ENCODE measurements at regions not wholly inside any gene's neighbourhood (a gene's known extent, or its start where the extent isn't known, plus 50 kb on each side); places are given as distances from the start of the nearest gene placed in this dataset.

DNA sequence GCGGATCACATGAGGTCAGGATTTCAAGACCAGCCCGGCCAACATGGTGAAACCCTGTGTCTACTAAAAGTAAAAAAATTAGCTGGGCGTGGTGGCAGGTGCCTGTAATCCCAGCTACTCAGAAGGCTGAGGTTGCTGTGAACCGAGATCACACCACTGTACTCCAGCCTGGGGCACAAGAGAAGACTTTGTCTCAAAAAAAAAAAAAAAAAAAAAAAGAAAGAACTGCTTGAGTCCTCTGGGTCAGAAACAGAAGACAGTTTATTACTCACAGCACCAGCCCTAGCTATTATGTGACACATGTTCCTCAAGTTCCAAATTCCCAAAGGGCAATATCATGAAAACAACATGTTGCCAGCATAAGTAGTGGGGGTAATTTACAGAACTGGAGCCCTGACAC is 1014.1 kb upstream of the RAG2 start:
- no peak for TF ChIP-seq TCF7L2 (IDR thresholded peaks at IDR 0.05; ENCODE audit: low read depth, low read length)
- TF ChIP-seq, protein P1, sequence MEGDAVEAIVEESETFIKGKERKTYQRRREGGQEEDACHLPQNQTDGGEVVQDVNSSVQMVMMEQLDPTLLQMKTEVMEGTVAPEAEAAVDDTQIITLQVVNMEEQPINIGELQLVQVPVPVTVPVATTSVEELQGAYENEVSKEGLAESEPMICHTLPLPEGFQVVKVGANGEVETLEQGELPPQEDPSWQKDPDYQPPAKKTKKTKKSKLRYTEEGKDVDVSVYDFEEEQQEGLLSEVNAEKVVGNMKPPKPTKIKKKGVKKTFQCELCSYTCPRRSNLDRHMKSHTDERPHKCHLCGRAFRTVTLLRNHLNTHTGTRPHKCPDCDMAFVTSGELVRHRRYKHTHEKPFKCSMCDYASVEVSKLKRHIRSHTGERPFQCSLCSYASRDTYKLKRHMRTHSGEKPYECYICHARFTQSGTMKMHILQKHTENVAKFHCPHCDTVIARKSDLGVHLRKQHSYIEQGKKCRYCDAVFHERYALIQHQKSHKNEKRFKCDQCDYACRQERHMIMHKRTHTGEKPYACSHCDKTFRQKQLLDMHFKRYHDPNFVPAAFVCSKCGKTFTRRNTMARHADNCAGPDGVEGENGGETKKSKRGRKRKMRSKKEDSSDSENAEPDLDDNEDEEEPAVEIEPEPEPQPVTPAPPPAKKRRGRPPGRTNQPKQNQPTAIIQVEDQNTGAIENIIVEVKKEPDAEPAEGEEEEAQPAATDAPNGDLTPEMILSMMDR (IDR thresholded peaks at IDR 0.05), result no peak
- TF ChIP-seq, protein P2, sequence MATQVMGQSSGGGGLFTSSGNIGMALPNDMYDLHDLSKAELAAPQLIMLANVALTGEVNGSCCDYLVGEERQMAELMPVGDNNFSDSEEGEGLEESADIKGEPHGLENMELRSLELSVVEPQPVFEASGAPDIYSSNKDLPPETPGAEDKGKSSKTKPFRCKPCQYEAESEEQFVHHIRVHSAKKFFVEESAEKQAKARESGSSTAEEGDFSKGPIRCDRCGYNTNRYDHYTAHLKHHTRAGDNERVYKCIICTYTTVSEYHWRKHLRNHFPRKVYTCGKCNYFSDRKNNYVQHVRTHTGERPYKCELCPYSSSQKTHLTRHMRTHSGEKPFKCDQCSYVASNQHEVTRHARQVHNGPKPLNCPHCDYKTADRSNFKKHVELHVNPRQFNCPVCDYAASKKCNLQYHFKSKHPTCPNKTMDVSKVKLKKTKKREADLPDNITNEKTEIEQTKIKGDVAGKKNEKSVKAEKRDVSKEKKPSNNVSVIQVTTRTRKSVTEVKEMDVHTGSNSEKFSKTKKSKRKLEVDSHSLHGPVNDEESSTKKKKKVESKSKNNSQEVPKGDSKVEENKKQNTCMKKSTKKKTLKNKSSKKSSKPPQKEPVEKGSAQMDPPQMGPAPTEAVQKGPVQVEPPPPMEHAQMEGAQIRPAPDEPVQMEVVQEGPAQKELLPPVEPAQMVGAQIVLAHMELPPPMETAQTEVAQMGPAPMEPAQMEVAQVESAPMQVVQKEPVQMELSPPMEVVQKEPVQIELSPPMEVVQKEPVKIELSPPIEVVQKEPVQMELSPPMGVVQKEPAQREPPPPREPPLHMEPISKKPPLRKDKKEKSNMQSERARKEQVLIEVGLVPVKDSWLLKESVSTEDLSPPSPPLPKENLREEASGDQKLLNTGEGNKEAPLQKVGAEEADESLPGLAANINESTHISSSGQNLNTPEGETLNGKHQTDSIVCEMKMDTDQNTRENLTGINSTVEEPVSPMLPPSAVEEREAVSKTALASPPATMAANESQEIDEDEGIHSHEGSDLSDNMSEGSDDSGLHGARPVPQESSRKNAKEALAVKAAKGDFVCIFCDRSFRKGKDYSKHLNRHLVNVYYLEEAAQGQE (IDR thresholded peaks at IDR 0.05; ENCODE audit: insufficient read depth in 1 of 2, low read depth in 2 of 2, low read length in 1 of 2), result no peak
- TF ChIP-seq POLR2AphosphoS5 (IDR thresholded peaks at IDR 0.05; ENCODE audit: low read depth, low read length), result no peak

All from Panc1 (cell line).